ENCODE measurements at regions not wholly inside any gene's neighbourhood (a gene's known extent, or its start where the extent isn't known, plus 50 kb on each side); places are given as distances from the start of the nearest gene placed in this dataset.

DNA sequence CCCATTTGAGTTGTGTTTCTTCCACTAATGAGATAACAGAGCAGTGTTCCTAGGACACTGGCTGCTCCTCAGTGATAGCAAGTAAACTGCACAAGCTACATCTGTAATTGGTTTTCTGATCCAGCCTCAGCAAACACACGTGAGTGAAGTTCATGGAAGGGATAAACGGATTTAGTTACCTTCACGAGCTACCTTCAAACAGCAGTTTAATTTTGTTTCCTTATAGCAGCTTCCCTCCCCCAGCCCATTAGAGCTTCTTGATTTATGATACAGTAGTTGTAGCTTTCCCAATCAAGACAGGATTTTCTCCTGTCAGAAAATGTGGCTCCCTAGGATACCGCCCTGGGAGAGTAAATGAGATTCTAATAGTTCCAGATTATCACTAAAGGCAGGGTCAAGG, 634.2 kb upstream of the FAT1 start:
- TF ChIP-seq, protein P1, sequence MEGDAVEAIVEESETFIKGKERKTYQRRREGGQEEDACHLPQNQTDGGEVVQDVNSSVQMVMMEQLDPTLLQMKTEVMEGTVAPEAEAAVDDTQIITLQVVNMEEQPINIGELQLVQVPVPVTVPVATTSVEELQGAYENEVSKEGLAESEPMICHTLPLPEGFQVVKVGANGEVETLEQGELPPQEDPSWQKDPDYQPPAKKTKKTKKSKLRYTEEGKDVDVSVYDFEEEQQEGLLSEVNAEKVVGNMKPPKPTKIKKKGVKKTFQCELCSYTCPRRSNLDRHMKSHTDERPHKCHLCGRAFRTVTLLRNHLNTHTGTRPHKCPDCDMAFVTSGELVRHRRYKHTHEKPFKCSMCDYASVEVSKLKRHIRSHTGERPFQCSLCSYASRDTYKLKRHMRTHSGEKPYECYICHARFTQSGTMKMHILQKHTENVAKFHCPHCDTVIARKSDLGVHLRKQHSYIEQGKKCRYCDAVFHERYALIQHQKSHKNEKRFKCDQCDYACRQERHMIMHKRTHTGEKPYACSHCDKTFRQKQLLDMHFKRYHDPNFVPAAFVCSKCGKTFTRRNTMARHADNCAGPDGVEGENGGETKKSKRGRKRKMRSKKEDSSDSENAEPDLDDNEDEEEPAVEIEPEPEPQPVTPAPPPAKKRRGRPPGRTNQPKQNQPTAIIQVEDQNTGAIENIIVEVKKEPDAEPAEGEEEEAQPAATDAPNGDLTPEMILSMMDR (IDR thresholded peaks at IDR 0.05; ENCODE audit: insufficient read depth, low read length) = no peak
- TF ChIP-seq, protein P2, sequence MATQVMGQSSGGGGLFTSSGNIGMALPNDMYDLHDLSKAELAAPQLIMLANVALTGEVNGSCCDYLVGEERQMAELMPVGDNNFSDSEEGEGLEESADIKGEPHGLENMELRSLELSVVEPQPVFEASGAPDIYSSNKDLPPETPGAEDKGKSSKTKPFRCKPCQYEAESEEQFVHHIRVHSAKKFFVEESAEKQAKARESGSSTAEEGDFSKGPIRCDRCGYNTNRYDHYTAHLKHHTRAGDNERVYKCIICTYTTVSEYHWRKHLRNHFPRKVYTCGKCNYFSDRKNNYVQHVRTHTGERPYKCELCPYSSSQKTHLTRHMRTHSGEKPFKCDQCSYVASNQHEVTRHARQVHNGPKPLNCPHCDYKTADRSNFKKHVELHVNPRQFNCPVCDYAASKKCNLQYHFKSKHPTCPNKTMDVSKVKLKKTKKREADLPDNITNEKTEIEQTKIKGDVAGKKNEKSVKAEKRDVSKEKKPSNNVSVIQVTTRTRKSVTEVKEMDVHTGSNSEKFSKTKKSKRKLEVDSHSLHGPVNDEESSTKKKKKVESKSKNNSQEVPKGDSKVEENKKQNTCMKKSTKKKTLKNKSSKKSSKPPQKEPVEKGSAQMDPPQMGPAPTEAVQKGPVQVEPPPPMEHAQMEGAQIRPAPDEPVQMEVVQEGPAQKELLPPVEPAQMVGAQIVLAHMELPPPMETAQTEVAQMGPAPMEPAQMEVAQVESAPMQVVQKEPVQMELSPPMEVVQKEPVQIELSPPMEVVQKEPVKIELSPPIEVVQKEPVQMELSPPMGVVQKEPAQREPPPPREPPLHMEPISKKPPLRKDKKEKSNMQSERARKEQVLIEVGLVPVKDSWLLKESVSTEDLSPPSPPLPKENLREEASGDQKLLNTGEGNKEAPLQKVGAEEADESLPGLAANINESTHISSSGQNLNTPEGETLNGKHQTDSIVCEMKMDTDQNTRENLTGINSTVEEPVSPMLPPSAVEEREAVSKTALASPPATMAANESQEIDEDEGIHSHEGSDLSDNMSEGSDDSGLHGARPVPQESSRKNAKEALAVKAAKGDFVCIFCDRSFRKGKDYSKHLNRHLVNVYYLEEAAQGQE (IDR thresholded peaks at IDR 0.05; ENCODE audit: insufficient replicate concordance, low read depth) = no peak
- no peak for TF ChIP-seq POLR2AphosphoS5 (IDR thresholded peaks at IDR 0.05; ENCODE audit: low read depth)
- no peak for TF ChIP-seq SPI1 (IDR thresholded peaks at IDR 0.05; ENCODE audit: borderline replicate concordance, low read depth)
- no peak for TF ChIP-seq GABPA (IDR thresholded peaks at IDR 0.05; ENCODE audit: low read depth)
